Astrocyte (in vitro differentiated cells and primary cell): ENCODE measurements at regions not wholly inside any gene's neighbourhood (a gene's known extent, or its start where the extent isn't known, plus 50 kb on each side); places are given as distances from the start of the nearest gene placed in this dataset.

ENCODE experiments used
- EZH2 ChIP-seq: IDR thresholded peaks from 2 replicates; pipeline ENCODE4 v1.6.1; 2012; ENCODE audit warnings: mild to moderate bottlenecking, low read length, inconsistent platforms; ENCODE audit not compliant: insufficient read depth
- TF ChIP-seq, protein P1 (sequence below): IDR thresholded peaks from 2 replicates; pipeline ENCODE4 v1.5.1; 2011; ENCODE audit warnings: low read depth, mild to moderate bottlenecking, inconsistent platforms, low read length, moderate library complexity; ENCODE audit not compliant: insufficient read depth

DNA sequence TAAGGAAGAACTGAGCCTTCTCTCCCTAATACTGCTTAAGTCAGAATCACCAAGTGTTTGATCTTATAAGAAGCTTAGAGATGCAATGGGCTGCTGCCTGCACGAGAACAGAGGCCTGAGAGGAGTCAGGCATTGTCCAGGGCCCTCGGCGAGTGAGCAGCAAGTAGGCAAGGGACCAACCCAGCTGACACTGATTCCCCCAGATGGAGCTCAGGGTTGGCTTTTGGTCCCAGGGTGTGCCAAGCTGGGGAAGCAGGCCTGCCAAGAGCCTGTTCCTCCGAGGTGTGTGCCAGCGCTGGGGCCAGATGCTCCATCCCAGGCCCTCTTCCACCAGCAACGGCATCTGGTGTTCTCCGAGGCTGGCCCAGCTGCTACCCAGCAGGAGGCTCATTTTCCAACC, 222.0 kb upstream of the ZMIZ1 start:
- TF ChIP-seq, protein P1, sequence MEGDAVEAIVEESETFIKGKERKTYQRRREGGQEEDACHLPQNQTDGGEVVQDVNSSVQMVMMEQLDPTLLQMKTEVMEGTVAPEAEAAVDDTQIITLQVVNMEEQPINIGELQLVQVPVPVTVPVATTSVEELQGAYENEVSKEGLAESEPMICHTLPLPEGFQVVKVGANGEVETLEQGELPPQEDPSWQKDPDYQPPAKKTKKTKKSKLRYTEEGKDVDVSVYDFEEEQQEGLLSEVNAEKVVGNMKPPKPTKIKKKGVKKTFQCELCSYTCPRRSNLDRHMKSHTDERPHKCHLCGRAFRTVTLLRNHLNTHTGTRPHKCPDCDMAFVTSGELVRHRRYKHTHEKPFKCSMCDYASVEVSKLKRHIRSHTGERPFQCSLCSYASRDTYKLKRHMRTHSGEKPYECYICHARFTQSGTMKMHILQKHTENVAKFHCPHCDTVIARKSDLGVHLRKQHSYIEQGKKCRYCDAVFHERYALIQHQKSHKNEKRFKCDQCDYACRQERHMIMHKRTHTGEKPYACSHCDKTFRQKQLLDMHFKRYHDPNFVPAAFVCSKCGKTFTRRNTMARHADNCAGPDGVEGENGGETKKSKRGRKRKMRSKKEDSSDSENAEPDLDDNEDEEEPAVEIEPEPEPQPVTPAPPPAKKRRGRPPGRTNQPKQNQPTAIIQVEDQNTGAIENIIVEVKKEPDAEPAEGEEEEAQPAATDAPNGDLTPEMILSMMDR: no peak
- TF ChIP-seq EZH2: no peak
